NT2/D1 (cell line): ENCODE measurements at regions not wholly inside any gene's neighbourhood (a gene's known extent, or its start where the extent isn't known, plus 50 kb on each side); places are given as distances from the start of the nearest gene placed in this dataset.

ENCODE experiments used
- DNase-seq: peaks from one replicate; pipeline ENCODE4 v3.0.0-alpha.2; 2011; ENCODE audit warnings: low read depth, low spot score
- H3K27me3 ChIP-seq: 2 replicates; pipeline ENCODE4 v1.6.0; 2011; ENCODE audit warnings: mild to moderate bottlenecking; ENCODE audit not compliant: insufficient read length, insufficient read depth
- H3K36me3 ChIP-seq: 2 replicates; pipeline ENCODE4 v1.6.1; 2011; ENCODE audit warnings: mild to moderate bottlenecking, low read length, mixed read lengths; ENCODE audit not compliant: insufficient read depth, insufficient read length
- H3K4me1 ChIP-seq: 2 replicates; pipeline ENCODE4 v1.5.1; 2011; ENCODE audit not compliant: insufficient read depth, insufficient read length
- H3K4me3 ChIP-seq: 2 replicates; pipeline ENCODE4 v1.5.1; 2011; ENCODE audit warnings: low read depth; ENCODE audit not compliant: insufficient read length
- H3K9ac ChIP-seq: 2 replicates; pipeline ENCODE4 v1.6.0; 2011; ENCODE audit warnings: low read depth; ENCODE audit not compliant: insufficient read length
- H3K9me3 ChIP-seq: 2 replicates; pipeline ENCODE4 v1.5.1; 2011; ENCODE audit warnings: mild to moderate bottlenecking, low read length; ENCODE audit not compliant: insufficient read depth
- SUZ12 ChIP-seq: IDR thresholded peaks from 2 replicates; pipeline ENCODE4 v1.6.1; 2011; ENCODE audit not compliant: insufficient read length, insufficient read depth; ENCODE audit errors: extremely low read depth
- YY1 ChIP-seq: IDR thresholded peaks from 2 replicates; pipeline ENCODE4 v1.6.1; 2011; ENCODE audit not compliant: insufficient read length, insufficient read depth
- ZNF274 ChIP-seq: IDR thresholded peaks from 2 replicates; pipeline ENCODE4 v1.6.1; 2011; ENCODE audit warnings: mild to moderate bottlenecking, low read depth, low read length

GRCh38 chr22:26888887-26889286, 231.5 kb downstream of the MIAT start:
- Histone ChIP-seq H3K36me3 (no peaks in the 10 kb centered on the region), H3K9me3 (no peaks in the 10 kb centered on the region), H3K9ac (no peak overlapping the region), H3K4me3 (no peak overlapping the region), H3K27me3 (peaks cover 11% of the 10 kb centered on the region), H3K4me1 (peaks cover 2% of the 10 kb centered on the region)
- DNase-seq = no peak
- TF ChIP-seq YY1 = no peak

- H3K4me3 ChIP-seq = no peak overlapping the region
- H3K4me1 ChIP-seq = peaks cover 2% of the 10 kb centered on the region
- H3K9ac ChIP-seq = no peak overlapping the region
- TF ChIP-seq ZNF274 (no peak), SUZ12 (no peak), YY1 (no peak)
- peaks cover 11% of the 10 kb centered on the region for H3K27me3 ChIP-seq
- no peaks in the 10 kb centered on the region for H3K36me3 ChIP-seq
- no peak for DNase-seq
- no peaks in the 10 kb centered on the region for H3K9me3 ChIP-seq
Measured at GRCh38 chr22:26889802-26890201, 232.4 kb downstream of the MIAT start.

GRCh38 chr22:26890870-26891269, 233.5 kb downstream of the MIAT start:
- H3K36me3 ChIP-seq = no peaks in the 10 kb centered on the region
- DNase-seq = no peak
- H3K9ac ChIP-seq = no peak overlapping the region
- no peaks in the 10 kb centered on the region for H3K9me3 ChIP-seq
- peaks cover 11% of the 10 kb centered on the region for H3K27me3 ChIP-seq
- no peak overlapping the region for H3K4me3 ChIP-seq
- peaks cover 2% of the 10 kb centered on the region for H3K4me1 ChIP-seq
- no peak for TF ChIP-seq SUZ12
- TF ChIP-seq YY1 = no peak
- no peak for TF ChIP-seq ZNF274

- Histone ChIP-seq H3K9me3 (no peaks in the 10 kb centered on the region), H3K4me3 (no peak overlapping the region), H3K36me3 (no peaks in the 10 kb centered on the region), H3K27me3 (peaks cover 11% of the 10 kb centered on the region), H3K4me1 (peaks cover 2% of the 10 kb centered on the region), H3K9ac (no peak overlapping the region)
- TF ChIP-seq SUZ12 (no peak), ZNF274 (no peak), YY1 (no peak)
- DNase-seq = no peak
Measured at GRCh38 chr22:26891429-26891828, 234.0 kb downstream of the MIAT start.

GRCh38 chr22:26892166-26893041, 235.0 kb downstream of the MIAT start:
- TF ChIP-seq SUZ12 (no peak), ZNF274 (no peak), YY1 (no peak)
- DNase-seq = no peak

GRCh38 chr22:26893173-26894110, 236.1 kb downstream of the MIAT start:
- Histone ChIP-seq H3K9ac (no peak overlapping the region), H3K27me3 (peaks cover 11% of the 10 kb centered on the region), H3K9me3 (no peaks in the 10 kb centered on the region), H3K36me3 (no peaks in the 10 kb centered on the region), H3K4me3 (no peak overlapping the region), H3K4me1 (peaks cover 2% of the 10 kb centered on the region)
- peak; percentile 27 for DNase-seq
- no peak for TF ChIP-seq YY1
- TF ChIP-seq ZNF274 = no peak
- no peak for TF ChIP-seq SUZ12

More at GRCh38 chr22:26892166-26893041, 235.0 kb downstream of the MIAT start:
- no peaks in the 10 kb centered on the region for H3K36me3 ChIP-seq
- H3K4me1 ChIP-seq = peaks cover 2% of the 10 kb centered on the region
- peaks cover 11% of the 10 kb centered on the region for H3K27me3 ChIP-seq
- no peak overlapping the region for H3K9ac ChIP-seq
- no peaks in the 10 kb centered on the region for H3K9me3 ChIP-seq
- H3K4me3 ChIP-seq = no peak overlapping the region

GRCh38 chr22:26894362-26894761, 237.0 kb downstream of the MIAT start:
- no peaks in the 10 kb centered on the region for H3K9me3 ChIP-seq
- no peak overlapping the region for H3K9ac ChIP-seq
- TF ChIP-seq SUZ12 (no peak), ZNF274 (no peak), YY1 (no peak)
- no peak overlapping the region for H3K4me3 ChIP-seq
- DNase-seq = no peak
- no peaks in the 10 kb centered on the region for H3K36me3 ChIP-seq
- peaks cover 11% of the 10 kb centered on the region for H3K27me3 ChIP-seq
- peaks cover 2% of the 10 kb centered on the region for H3K4me1 ChIP-seq
